ENCODE measurements at regions not wholly inside any gene's neighbourhood (a gene's known extent, or its start where the extent isn't known, plus 50 kb on each side); places are given as distances from the start of the nearest gene placed in this dataset.

DNA sequence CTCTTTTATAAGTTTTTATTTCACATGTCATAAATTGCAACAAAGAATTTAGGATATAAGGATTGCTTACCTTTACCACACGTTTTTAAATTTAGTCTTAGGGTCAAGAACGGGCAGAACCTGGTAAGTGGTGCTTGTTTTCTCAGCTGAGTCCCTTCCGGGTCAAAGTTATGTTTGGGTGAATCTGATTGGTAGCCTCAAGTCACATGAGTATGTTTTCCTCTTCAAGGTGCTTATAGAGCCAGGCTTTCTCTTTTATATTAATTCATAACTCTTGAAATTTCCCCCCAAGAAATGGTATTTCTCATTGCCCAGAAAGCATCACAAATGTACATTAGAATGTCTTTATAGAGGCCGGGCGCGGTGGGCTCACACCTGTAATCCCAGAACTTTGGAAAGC, 415.7 kb upstream of the ROBO2 start:
- DNase-seq (ENCODE audit: low read depth): no peak

DNA sequence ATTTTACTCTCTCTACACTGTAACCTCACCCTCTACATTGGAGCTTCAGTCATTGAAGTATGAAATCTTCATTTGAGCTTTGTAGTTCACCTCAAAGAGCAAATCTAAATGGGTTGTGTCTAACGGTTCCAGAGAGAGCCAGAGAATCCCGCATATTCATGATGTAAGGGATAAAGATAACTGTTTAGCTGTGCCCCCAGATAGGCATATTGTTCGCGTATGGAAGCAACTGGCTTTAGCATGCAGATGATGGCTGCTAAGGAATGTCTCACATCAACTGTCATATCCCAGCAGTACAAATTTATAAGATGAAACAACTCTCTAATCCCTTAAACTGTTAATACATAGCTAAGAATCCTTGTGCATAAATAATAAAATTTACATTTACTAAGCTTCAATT, 412.7 kb upstream of the ROBO2 start:
- DNase-seq (ENCODE audit: low read depth): no peak

DNA sequence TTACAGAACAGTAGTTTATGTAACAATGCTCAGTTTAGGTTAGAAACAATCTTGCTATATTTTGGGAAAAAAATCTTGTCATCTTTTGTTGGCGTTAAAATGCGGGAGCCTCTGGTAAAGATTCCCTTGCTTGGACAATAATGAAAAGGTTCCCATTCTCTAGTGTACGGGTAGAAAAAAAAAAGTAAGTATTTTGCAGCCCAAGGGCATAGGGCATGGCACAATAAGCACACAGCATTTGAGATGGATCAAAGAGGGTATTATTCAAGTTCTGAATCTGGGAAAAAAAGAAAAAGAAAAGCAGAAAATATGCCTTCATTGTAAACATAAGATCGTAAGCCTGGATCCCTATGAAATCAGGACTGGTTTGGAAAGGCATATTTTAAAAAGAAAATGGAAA, 408.6 kb upstream of the ROBO2 start:
- no peak for DNase-seq (ENCODE audit: low read depth)

DNA sequence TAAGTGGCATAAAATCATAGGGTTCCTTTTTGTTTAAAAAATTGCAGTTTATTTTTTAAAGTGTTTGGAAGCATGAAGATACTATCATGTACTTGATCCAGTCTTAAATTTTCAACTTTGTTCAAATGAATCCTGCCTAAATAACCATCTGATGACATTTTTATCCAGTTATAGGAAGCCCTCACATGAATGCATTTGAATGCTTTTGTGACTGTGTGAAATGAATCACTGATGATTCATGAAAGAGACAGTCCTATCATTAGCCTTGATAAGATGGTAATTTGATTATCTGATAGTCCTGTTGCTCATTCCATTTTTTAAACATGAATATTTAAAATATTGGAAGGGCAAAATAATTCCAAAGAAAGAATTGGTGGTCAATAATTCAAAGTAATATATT, 401.9 kb upstream of the ROBO2 start:
- no peak for DNase-seq (ENCODE audit: low read depth)

DNA sequence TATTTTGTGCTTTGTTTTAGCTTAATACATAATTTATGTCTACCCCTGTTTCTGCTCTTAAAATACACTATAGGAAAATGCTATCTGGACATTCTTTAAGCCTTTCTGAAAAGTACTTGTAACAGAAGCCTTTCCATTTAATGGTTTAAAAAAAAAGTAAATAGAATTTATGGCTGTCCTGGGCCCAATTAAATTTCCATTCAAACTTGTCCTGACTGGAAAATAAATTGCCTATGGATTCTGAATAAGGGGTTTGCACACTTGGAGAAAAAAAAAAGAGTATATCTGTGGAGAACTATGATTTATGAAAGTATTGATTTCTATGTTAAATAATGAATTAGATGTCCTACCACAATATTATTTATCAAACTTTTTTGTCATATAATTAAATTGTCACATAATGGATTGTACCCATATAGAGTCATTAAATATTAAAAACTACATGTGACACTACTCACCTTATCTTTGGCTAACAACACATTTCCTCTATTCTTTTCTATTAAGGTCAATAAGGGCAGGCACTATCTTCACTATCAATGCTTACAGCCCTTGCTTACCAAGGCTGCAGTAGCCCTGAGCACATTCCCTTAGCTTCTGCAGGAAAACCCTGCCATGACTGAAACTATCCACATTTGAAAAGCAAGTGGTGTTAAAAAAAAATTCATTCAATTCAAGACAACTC, 396.1 kb upstream of the ROBO2 start:
- DNase-seq (ENCODE audit: low read depth): no peak

DNA sequence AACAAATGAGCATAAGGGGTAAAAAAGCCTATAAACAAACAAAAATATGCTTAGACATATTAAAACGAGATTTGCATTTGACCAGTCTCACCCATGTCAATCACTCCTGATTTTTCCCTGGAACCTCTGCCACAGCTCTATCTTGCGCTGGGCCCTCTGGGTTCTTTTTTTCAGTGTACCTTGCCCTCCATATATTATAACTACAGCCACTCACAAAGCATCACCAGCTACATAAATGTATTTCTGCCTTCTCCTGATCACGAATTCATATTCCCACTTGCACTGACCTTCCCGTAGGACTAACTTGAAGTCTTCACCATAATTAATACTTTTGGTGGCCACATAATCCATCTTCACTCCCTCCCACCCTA, 395.6 kb upstream of the ROBO2 start:
- DNase-seq (ENCODE audit: low read depth): no peak

DNA sequence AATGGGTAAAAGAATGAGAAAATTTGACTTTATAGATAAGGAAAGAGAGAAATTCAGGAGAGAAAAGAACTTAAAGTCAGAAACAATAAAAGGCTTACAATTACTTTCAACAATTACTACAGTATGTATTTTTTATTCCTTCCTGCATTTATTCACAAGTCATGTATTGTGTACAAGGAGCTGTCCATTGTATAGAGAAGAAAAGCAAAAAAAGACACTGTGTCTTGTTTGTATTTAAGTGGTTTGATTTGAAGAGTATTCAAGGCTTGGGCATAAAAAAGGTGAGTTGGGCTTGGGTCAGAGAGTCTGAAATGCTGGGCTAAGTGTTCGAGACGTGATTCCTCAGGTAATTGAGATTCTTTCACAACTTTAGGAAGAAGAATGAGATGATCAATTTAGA, 394.2 kb upstream of the ROBO2 start:
- DNase-seq (ENCODE audit: low read depth): no peak

DNA sequence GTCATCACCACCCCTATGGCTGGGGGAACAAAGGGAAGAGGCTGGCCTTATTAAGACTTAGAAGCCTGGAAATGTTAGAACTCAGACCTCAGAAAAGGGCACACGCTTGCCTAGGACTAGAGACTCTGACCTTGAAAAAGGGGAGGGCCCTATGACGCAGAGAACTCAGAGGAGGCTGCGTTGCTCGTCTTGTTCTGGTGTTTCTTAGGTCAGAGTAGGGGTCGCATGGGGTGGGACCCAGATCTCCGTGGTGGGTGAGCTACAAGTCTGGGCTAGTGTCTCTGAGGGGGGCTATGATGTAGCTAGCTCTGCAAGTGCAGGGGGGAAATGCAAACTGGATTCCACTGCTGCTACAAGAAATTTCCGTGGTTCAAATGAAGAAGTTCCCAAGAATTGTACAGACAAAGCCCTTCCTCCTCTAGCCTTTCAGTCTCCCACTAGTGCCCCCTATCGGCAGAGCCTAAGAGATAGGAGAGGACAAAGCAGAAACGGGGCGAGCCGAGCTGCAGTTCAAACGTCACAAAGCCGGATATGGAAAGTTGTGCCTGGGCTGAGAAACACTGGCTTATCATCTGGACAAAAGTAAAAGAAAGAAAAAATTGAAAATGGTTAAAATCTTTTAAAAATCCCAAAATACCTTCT, 392.9 kb upstream of the ROBO2 start:
- no peak for DNase-seq (ENCODE audit: low read depth)

DNA sequence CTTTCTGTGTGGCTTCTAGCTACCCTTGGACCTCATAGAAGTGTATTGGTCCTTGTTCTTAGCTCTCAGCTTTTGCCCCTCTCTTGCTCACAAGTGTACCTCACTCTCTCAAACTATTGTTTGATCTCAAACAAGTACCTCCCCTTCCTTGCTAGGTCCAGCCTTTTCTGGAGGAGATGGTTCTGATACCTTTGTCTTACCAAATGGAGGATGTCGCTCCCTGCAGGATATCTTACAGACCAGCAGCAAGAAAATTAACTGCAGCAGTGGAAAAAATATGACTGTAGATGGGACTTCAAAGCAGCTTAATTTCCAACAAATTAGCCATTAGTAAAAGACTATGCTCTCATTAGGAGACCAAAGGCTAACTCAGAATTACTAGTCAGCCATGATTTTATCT, 388.1 kb upstream of the ROBO2 start:
- no peak for DNase-seq (ENCODE audit: low read depth)

DNA sequence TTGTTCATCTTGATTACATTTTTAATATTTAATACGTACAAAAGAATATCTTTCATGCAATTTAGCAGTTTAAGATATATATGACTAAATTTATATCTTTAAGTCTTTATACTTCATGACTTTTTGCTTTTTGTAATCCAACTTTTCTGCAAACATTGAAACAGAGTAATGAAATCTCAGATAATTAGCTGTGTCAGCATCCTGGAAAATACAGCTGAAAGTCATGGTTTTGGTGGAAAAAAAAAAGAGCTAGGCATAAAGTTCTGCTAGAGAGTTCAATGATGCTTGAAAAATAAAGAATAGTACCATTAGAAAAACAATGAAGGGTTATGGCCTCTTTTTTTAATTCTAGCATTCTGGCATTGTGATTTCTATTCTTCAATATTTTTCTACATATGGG, 387.4 kb upstream of the ROBO2 start:
- DNase-seq (ENCODE audit: low read depth): no peak

DNA sequence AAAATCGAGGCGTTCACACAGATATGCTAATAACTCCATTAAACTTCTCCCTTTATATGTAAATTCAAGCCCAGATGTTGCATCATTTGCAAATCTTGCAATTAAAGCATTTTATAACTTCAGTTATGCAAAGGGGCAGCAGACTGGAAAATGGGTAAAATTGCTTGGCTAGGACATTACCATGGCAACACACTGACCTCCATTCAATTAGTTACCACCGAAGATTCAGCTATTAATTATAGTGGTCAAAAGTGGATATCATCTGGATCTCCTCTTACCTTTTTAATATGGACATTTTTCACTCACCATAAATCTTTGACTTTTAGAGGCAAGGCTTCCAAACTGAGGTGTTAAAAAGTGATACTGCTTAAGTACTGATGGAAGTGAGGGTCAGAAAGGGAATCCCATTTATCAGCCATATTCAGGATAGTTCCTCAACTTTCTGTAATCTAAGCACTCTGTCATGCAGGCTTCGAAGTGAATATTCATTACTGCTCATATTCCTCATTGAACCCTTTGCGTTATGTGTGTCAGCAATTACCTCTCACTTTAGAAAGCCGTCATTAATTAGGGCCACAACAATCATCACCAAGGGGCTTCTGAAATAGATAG, 386.2 kb upstream of the ROBO2 start:
- DNase-seq (ENCODE audit: low read depth): no peak

DNA sequence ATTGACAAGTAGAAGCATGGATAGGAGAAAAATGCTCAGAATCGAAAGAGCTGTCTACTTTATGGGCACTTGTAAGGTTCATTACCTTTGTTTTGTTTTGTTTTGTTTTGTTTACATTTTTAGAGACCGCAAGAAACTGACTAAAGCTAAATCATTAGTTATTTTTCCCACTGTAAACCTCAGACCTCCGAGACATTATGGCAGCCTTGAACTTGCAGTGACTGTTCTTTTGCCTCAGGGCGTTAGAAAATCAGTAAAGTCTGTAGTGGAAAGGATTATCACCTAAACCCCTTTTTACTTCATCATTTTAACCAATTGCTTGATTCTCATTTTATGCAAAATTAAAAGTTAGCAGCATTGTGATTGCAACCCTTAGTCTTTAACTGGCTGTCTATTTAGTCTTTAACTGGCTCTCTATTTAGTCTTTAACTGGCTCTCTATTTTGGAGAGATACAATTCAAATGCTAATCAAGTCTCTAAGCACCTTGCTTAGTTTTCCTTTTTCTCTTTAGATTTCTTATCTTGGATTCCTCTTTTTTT, 383.3 kb upstream of the ROBO2 start:
- DNase-seq (ENCODE audit: low read depth): no peak

DNA sequence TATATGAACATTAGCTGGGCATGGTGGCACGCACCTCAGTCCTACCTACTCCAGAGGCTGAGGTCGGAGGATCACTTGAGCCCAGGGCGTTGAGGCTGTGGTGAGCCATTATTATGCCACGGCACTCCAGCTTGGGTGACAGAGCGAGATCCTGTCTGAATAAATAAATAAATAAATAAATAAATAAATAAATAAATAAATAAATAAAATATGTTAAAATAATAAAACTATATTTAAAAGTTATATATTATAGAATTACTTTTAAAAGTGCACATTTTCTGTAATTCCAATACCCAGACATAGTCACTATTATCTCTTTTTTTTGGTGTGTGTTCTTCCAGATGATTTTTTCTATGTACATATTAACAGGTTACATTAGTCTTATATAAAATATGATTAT, 382.0 kb upstream of the ROBO2 start:
- no peak for DNase-seq (ENCODE audit: low read depth)

DNA sequence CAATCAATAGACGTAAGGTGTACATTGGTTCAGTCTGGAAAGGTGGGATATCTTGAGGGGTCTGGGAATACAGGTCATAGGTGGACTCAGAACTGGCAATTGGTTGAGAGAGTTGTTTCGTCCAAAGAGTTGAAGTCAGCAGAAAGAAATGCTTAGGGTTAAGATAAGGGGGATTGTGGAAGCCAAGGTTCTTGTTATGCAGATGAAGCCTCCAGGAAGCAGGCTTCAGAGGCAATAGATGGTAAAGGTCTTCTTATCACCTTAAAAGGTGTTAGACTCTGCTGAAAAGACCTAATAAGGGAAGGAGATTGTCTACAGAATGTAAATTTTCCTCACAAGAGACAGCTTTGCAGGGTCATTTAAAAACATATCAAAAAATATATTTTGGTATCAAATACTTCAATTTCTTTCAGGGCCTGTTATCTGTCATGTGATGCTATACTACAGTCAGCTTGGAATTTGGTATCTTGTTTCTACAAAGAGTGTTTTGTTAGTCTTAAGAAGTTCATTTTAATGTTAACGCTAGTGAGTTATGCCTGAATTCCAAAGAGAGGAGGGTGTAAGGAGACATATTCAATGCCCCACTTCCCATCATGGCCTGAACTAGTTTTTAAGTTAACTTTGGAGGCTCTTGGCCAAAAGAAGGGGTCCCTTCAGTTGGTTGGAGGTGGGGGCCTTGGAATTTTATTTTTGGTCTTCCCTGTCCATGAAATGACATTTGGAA, 378.2 kb upstream of the ROBO2 start:
- no peak for DNase-seq (ENCODE audit: low read depth)

DNA sequence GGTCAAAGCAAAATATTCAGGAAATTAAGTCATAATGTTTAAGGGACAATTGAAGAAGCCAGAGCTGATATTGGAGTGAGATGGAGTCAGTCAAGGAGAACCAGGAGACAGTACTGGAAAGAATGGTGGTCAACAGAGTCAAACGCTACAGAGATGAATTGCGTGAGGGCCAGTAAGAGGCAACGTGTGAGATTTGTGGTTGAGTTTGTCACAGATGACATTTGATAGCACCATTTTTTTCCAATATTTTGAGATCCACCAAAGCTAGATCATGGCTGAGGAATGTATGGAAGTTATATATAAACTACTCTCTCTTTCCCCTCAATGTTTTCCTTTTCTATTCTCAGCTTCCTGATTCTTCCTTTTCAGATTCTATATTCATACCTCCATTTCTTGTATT, 375.1 kb upstream of the ROBO2 start:
- no peak for DNase-seq (ENCODE audit: low read depth)

DNA sequence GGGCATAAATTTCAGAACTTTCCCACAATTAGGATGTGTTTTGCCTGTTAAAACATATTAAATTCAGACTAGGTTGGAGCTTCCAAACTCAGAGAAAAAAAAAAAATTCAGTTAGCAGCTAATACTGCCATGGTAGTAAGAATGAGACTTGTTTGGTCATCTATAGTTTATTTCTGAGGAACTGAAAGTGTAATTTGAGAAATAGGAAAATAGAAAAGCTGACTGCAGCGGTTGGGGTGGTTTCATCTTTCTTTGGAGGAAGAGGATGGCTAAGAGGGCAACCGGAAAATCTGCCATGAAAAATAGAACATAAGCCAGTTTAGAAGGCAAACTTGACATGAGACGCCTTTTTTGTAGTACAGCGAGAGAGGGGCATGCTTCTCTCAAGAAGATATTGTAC, 371.2 kb upstream of the ROBO2 start:
- DNase-seq (ENCODE audit: low read depth): no peak

DNA sequence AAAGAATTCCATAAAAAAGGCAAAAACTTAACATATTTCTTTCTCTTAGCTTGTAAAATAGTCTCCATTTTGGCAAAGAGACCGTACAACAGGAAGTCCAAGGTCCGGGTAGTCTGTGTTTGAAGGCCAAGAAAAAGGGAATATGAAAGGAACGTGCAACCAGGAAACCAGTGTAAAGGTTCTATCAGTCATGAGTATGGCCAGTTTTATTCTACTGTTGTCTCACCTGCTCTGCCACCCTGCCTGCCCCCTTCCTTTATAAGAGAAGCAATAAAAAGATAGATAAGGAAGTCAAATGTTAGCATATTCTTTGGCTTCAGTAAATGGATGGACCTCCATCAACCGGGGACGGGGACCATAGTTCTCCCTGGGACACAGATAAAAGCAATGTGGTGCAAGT, 370.6 kb upstream of the ROBO2 start:
- DNase-seq (ENCODE audit: low read depth): no peak

DNA sequence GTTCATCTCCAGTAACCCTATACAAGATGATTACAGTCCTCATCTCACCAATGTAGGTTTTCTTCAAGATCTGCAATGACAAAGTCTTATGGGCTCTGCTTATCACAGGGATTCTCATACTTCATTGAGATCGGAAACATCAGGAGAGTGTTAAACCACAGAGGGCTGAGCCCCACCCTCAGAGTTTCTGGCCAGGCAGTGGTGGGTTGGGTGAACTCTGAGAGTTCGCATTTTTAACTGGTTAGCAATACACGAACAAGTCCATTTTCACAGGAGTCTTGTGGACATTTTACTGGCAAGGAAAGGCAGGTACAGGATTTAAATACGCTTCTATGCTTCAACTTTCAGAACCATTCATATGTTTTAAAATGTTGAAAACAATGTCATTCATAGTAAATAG, 366.7 kb upstream of the ROBO2 start:
- DNase-seq (ENCODE audit: low read depth): no peak

DNA sequence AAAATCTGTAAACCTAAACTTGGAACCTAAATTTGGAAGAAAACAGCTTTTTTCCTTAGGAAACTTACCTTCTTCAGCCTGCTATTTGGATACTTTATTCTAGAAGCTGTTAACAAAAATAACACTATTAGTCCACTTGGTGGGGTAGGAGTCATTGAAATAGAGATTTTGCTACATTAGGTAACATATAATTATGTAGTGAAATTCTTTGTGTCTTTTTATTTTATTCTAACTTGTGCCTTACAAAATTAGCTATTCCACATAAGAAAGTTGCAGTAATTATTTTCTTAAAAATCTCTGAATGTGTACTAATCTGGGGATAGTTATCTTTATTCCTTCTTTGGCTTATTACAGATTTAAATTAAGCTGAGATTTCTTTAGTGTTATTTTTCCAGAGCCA, 360.4 kb upstream of the ROBO2 start:
- DNase-seq (ENCODE audit: low read depth): no peak

DNA sequence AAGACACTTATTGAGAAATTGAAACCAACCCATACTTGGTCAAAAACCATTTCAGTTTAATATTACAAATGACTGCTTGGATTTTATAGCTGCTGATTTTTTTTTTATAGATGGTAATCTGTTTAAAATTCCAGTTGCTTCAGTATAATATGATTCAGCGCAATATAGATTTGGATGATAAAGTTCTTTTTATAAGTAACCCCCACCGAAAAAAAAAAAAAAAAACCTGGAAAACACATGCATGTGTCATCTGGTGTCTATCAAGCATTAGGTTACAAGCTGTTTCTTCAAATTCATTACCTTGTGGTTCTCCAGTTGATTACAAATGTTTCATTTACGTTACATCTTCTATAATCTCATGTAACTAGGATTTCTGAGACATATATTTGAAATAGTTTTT, 356.6 kb upstream of the ROBO2 start:
- no peak for DNase-seq (ENCODE audit: low read depth)

DNA sequence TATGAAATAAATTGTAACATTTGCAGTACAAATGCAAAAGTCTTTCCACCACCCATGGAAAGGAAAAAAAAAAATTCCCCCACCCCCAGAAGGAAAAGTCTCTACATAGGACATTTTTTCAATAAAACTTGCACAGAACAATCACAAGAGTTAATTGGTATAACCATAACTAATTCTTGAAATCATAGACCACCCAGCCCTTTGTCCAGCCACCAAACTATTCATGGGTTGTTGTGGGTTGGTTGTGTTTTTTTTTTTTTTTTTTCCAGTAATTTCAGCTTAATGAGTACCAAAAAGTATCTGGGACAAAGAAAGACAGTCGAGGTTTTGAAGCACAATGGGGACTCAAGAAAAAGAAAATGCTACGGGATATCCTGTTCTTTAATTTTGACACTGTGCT, 355.0 kb upstream of the ROBO2 start:
- no peak for DNase-seq (ENCODE audit: low read depth)

DNA sequence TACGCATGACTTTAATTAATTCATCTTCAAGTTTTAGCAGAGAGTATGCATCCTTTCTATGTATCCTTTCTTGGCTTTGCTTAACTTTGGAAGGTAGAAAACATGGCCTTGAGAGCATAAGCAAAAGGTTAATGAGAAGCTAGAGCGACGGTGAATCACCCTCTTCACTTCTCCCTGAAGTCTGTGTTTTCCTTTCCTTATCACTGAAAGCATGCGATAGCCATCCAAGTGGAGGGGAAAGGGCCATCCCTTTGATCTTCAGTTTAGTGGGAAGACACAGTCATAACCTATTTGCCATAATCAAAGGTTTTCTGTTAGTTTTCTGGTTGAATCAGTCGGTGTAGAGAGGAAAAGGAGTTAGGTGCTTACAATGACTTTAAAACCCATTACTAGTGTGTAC, 354.0 kb upstream of the ROBO2 start:
- DNase-seq (ENCODE audit: low read depth): no peak

DNA sequence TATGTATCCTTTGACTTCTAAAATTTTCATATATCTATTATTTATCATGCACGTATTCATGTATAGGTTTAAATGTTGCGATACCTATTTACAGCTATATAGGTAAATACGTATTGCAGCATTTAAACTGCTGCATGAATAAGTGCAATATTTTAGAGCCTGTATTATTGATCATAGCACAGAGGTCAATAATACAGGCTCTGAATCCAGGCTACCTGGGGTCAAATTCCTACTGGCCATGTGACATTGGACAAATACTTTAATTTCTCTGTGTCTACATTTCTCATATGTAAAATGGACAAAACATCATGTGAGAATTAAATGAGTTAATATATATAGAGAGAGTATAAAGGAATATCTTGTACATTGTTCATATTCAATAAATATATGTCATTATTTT, 352.9 kb upstream of the ROBO2 start:
- DNase-seq (ENCODE audit: low read depth): no peak

Measured in EH (cell line).